PC-3 (cell line): ENCODE measurements at regions not wholly inside any gene's neighbourhood (a gene's known extent, or its start where the extent isn't known, plus 50 kb on each side); places are given as distances from the start of the nearest gene placed in this dataset.

Experiments
- EZH2 ChIP-seq: fragments of 300-600 bp; sonication (generic); IDR thresholded peaks from one replicate; pipeline ENCODE4 v1.6.1; 2017; ENCODE audit warnings: antibody characterized with exemption, mild to moderate bottlenecking, low read length; ENCODE audit not compliant: unreplicated experiment
- EZH2phosphoT487 ChIP-seq: fragments of 300-600 bp; sonication (generic); IDR thresholded peaks from 2 replicates; pipeline ENCODE4 v1.6.1; 2018; ENCODE audit warnings: mild to moderate bottlenecking, antibody characterized with exemption, low read length, borderline replicate concordance
- TF ChIP-seq, protein P1 (sequence below): fragments of 300-600 bp; sonication (generic); conservative IDR thresholded peaks from 2 replicates; pipeline ENCODE4 v1.5.1; 2017; ENCODE audit warnings: antibody characterized with exemption, low read depth, mild to moderate bottlenecking, low read length

GRCh38 chr9:126122901-126123616, 203.6 kb upstream of the MVB12B start:
- TF ChIP-seq, protein P1, sequence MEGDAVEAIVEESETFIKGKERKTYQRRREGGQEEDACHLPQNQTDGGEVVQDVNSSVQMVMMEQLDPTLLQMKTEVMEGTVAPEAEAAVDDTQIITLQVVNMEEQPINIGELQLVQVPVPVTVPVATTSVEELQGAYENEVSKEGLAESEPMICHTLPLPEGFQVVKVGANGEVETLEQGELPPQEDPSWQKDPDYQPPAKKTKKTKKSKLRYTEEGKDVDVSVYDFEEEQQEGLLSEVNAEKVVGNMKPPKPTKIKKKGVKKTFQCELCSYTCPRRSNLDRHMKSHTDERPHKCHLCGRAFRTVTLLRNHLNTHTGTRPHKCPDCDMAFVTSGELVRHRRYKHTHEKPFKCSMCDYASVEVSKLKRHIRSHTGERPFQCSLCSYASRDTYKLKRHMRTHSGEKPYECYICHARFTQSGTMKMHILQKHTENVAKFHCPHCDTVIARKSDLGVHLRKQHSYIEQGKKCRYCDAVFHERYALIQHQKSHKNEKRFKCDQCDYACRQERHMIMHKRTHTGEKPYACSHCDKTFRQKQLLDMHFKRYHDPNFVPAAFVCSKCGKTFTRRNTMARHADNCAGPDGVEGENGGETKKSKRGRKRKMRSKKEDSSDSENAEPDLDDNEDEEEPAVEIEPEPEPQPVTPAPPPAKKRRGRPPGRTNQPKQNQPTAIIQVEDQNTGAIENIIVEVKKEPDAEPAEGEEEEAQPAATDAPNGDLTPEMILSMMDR, result no peak
- TF ChIP-seq EZH2 (no peak), EZH2phosphoT487 (no peak)
